Kidney (tissue), 13 donors: ENCODE measurements at regions not wholly inside any gene's neighbourhood (a gene's known extent, or its start where the extent isn't known, plus 50 kb on each side); places are given as distances from the start of the nearest gene placed in this dataset.

Experiments used
- DNase-seq, 5 donors: peaks; one replicate each; pipeline ENCODE4 v3.0.0-alpha.2; 2013 to 2020
- FAIRE-seq: peaks from 2 replicates; lab custom pipeline; 2012; peaks lifted over from hg19 to GRCh38; lab: Jason Lieb, UNC
- H3K27ac ChIP-seq, 2 donors: one replicate each; pipeline ENCODE4 v1.7.0; 2013; ENCODE audit warnings: low read depth in 2 of 2, low read length in 2 of 2, inconsistent platforms in 1 of 2
- H3K27me3 ChIP-seq: one replicate; pipeline ENCODE4 v1.7.1; 2013; ENCODE audit warnings: low read length, inconsistent platforms; ENCODE audit not compliant: control insufficient read depth, insufficient read depth
- H3K36me3 ChIP-seq, 3 donors: one replicate each; pipeline versions ENCODE4 v1.7.0 to v1.7.1; 2013; ENCODE audit warnings: low read length in 3 of 3, control low read depth in 1 of 3, inconsistent platforms in 1 of 3; ENCODE audit not compliant: insufficient read depth in 3 of 3, control insufficient read depth in 2 of 3
- H3K4me1 ChIP-seq, 3 donors: one replicate each; pipeline versions ENCODE4 v1.7.0 to v1.7.1; 2013; ENCODE audit warnings: low read length in 3 of 3, inconsistent platforms in 1 of 3, low read depth in 1 of 3; ENCODE audit not compliant: control insufficient read depth in 2 of 3, insufficient read depth in 2 of 3
- H3K4me3 ChIP-seq, 3 donors: one replicate each; pipeline versions ENCODE4 v1.7.0 to v1.8.1; 2013; ENCODE audit warnings: low read length in 3 of 3, control low read depth in 1 of 3, inconsistent platforms in 1 of 3
- H3K9ac ChIP-seq, 3 donors: one replicate each; pipeline versions ENCODE4 v1.7.0 to v1.7.1; 2013; ENCODE audit warnings: low read length in 3 of 3, control low read depth in 1 of 3, inconsistent platforms in 1 of 3
- H3K9me3 ChIP-seq, 3 donors: one replicate each; pipeline versions ENCODE4 v1.7.0 to v1.7.1; 2013; ENCODE audit warnings: low read length in 3 of 3, control low read depth in 1 of 3, inconsistent platforms in 1 of 3; ENCODE audit not compliant: control insufficient read depth in 2 of 3, insufficient read depth in 1 of 3
- intact Hi-C: fragments of 100-400 bp; cut with DNase I; formaldehyde crosslinking; loops from one replicate; pipeline ENCODE4 v1.11.1; 2022
- TF ChIP-seq, protein P1 (sequence below): IDR thresholded peaks from 3 replicates; pipeline ENCODE4 v1.5.1; 2012; ENCODE audit warnings: mild to moderate bottlenecking, moderate library complexity, borderline replicate concordance; ENCODE audit not compliant: insufficient read depth; ENCODE audit errors: extremely low read depth
- donor health status: control.
- donor health status: control.
- donor health status: control.
- donor health status: control.
- donor health status: control.
- donor health status: DM: yes; HTN: yes; CAD: no.
- donor health status: Normal renal cell carcinoma (clear cell type).

DNA sequence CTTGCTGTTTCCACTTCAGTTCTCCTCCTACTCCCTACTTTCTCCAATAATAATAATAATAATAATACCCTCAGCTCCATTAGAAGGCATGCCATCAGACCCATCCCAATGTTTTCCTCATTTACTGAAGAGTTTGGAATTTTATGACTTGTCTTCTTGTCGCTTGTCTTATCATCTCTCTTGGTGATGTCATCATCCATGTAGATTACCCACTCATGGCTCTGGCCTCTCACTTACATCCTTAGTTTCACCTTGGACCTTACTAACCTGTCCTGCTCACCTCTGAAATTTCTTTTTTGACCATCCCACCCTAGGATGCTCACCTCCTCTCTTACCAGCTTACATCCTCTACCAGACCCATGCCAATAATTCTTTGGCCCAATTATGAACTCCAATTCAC is 329.3 kb downstream of the ACTL7B start:
- TF ChIP-seq, protein P1, sequence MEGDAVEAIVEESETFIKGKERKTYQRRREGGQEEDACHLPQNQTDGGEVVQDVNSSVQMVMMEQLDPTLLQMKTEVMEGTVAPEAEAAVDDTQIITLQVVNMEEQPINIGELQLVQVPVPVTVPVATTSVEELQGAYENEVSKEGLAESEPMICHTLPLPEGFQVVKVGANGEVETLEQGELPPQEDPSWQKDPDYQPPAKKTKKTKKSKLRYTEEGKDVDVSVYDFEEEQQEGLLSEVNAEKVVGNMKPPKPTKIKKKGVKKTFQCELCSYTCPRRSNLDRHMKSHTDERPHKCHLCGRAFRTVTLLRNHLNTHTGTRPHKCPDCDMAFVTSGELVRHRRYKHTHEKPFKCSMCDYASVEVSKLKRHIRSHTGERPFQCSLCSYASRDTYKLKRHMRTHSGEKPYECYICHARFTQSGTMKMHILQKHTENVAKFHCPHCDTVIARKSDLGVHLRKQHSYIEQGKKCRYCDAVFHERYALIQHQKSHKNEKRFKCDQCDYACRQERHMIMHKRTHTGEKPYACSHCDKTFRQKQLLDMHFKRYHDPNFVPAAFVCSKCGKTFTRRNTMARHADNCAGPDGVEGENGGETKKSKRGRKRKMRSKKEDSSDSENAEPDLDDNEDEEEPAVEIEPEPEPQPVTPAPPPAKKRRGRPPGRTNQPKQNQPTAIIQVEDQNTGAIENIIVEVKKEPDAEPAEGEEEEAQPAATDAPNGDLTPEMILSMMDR: no peak
- intact Hi-C loops: no loop called here
- H3K27me3 ChIP-seq: no peaks in the 10 kb centered on the region
- no peaks in the 10 kb centered on the region for H3K9me3 ChIP-seq
- no peak for DNase-seq
- H3K4me3 ChIP-seq: no peak overlapping the region
- H3K27ac ChIP-seq: no peak overlapping the region
- no peak overlapping the region for H3K9ac ChIP-seq
- H3K36me3 ChIP-seq: no peaks in the 10 kb centered on the region
- FAIRE-seq: no peak
- H3K4me1 ChIP-seq: no peaks in the 10 kb centered on the region

DNA sequence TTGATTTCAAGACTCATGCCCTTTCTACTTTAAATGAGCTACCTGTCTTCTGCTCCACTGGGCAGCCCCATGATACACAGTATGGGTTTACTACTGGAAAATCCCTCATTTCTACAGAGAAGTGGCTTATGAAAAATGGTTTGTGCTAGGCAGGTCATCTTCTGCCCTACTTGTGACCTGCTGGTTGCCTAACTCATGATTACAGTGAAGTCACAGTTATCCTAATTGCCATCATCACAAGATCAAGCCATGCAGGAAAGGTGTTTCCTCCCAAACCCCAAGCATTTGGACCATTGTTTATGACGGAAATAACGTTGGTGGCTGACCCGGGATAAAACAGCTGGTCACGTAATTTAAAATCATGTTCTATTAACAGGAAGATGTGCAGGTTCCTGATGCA is 330.6 kb downstream of the ACTL7B start:
- Histone ChIP-seq H3K9ac (no peak overlapping the region), H3K4me3 (no peak overlapping the region), H3K4me1 (no peaks in the 10 kb centered on the region), H3K27ac (no peak overlapping the region), H3K9me3 (no peaks in the 10 kb centered on the region), H3K27me3 (no peaks in the 10 kb centered on the region), H3K36me3 (no peaks in the 10 kb centered on the region)
- TF ChIP-seq, protein P1: no peak
- DNase-seq (peak in 1 of 5 donors; percentile 22), FAIRE-seq (no peak)
- intact Hi-C loops: no loop called here

DNA sequence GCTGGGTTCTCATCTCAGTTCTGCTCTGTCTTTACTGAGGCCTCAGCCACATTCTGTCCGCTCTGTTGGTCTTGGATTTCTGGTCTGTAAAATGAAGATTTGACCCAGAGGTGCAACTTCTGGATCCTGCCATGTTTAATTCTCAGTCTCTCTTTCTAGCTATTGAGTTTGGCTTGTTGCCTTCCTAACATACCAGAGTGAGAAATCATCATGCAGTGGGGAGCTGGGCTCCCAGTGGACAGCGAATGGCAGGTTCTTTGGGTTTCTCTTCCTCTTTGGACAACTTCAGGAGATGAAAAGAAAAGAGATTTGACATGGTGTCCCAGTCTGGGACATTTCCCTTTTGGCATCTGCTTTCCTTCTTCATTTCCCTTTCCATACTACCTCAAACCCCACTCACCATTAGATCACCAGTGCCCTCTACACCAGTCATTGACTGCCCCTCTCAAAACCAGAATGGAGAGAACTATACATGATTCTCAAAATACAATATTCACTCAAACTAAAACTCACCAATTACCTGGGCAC is 334.7 kb downstream of the ACTL7B start:
- DNase-seq (no peak), FAIRE-seq (no peak)
- Histone ChIP-seq H3K27me3 (no peaks in the 10 kb centered on the region), H3K9me3 (no peaks in the 10 kb centered on the region), H3K4me1 (no peaks in the 10 kb centered on the region), H3K4me3 (no peak overlapping the region), H3K9ac (no peak overlapping the region), H3K36me3 (no peaks in the 10 kb centered on the region), H3K27ac (no peak overlapping the region)
- intact Hi-C loops: no loop called here
- TF ChIP-seq, protein P1: no peak

DNA sequence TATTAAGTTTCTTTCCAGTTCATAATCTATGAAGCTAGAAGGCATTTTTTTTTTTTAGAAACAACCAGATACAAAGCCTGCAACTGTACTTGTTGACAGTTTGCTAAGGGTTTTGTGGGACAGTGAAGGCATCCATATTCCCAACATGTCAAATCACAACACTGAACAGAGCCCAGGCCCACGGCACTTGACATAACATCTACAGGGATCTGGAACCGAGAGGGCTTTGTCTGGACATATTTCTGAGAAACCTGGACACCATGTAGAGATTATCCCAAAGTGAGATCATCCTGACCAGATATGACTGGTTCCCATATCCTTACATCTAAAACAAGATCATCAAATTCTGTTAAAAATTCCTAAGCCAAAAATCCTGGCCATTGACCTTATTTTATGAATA is 336.3 kb downstream of the ACTL7B start:
- H3K36me3 ChIP-seq: no peaks in the 10 kb centered on the region
- H3K4me1 ChIP-seq: no peaks in the 10 kb centered on the region
- FAIRE-seq (no peak), DNase-seq (no peak)
- H3K9ac ChIP-seq: no peak overlapping the region
- intact Hi-C loops: no loop called here
- H3K9me3 ChIP-seq: no peaks in the 10 kb centered on the region
- no peak overlapping the region for H3K27ac ChIP-seq
- TF ChIP-seq, protein P1: no peak
- no peaks in the 10 kb centered on the region for H3K27me3 ChIP-seq
- H3K4me3 ChIP-seq: no peak overlapping the region
